ENCODE measurements at regions not wholly inside any gene's neighbourhood (a gene's known extent, or its start where the extent isn't known, plus 50 kb on each side); places are given as distances from the start of the nearest gene placed in this dataset.
A peak's percentile ranks its signal among the peaks of the same experiment; 100 is the strongest.

DNA sequence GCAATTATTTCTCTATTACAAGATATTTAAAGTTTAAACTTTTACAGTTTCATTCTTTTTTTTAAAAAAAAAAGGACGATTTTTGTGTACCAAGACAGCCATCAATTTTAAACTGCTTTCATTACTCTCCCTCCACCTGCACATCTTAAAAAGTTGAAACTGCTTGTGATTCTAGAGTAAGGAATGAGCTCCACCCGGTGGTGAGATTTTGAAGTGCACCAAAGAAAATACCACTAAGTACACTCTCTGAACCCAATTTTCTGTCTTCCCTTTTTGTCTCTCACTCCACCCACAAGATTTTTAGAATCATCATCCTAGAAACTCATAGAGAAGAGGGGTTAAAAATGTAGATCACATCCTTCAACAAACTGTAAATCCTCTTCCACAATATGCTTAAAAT lies 91.3 kb upstream of the WDR44 start:
- TF ChIP-seq POLR2A (IDR thresholded peaks at IDR 0.05) = no peak
- TF ChIP-seq, protein P1, sequence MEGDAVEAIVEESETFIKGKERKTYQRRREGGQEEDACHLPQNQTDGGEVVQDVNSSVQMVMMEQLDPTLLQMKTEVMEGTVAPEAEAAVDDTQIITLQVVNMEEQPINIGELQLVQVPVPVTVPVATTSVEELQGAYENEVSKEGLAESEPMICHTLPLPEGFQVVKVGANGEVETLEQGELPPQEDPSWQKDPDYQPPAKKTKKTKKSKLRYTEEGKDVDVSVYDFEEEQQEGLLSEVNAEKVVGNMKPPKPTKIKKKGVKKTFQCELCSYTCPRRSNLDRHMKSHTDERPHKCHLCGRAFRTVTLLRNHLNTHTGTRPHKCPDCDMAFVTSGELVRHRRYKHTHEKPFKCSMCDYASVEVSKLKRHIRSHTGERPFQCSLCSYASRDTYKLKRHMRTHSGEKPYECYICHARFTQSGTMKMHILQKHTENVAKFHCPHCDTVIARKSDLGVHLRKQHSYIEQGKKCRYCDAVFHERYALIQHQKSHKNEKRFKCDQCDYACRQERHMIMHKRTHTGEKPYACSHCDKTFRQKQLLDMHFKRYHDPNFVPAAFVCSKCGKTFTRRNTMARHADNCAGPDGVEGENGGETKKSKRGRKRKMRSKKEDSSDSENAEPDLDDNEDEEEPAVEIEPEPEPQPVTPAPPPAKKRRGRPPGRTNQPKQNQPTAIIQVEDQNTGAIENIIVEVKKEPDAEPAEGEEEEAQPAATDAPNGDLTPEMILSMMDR (IDR thresholded peaks at IDR 0.05) = peak in 4 of 7 experiments; percentile 53 to 73 (median 60)
- TF ChIP-seq EP300 (IDR thresholded peaks at IDR 0.05) = no peak
- TF ChIP-seq POLR2AphosphoS5 (IDR thresholded peaks at IDR 0.05) = no peak

Data from stomach (tissue), 4 donors.